ENCODE measurements at regions not wholly inside any gene's neighbourhood (a gene's known extent, or its start where the extent isn't known, plus 50 kb on each side); places are given as distances from the start of the nearest gene placed in this dataset.

DNA sequence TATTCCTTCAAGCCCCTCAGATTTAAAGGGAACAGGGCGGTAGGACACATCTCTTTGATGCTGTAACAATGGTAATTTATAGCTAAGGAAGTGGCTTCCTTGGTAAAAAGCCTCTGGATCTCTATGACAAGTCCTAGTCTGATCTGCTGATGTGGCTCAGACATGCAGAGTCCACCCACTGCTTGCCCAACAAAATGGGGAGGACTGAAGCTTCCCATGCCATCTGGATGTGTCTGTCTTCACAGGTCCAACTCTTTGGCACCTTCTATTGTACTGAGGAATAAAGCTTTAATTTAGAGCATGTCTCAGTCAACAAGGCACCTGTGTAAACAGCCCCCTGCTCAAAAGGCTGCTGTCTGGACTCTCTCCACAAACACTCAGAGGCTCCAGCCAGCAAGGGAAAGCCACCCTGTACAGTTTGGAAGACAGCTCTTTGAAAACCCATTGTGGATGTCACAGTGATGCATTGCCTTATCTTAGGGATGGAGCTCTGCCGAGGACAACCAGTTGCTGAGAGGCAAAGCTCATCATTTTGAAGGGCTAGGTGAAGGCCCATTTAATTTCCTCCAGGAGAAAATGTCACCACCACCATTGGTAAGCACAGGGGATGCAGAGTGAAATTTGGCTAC, 348.6 kb upstream of the GRM7 start:
- no peaks in the 10 kb centered on the region for H3K79me2 ChIP-seq (ENCODE audit: low read length)
- H3K27ac ChIP-seq (ENCODE audit: low read length) = no peak overlapping the region
- no peak for TF ChIP-seq EZH2 (optimal IDR thresholded peaks at IDR 0.05; ENCODE audit: low read depth, low read length)
- TF ChIP-seq, protein P1, sequence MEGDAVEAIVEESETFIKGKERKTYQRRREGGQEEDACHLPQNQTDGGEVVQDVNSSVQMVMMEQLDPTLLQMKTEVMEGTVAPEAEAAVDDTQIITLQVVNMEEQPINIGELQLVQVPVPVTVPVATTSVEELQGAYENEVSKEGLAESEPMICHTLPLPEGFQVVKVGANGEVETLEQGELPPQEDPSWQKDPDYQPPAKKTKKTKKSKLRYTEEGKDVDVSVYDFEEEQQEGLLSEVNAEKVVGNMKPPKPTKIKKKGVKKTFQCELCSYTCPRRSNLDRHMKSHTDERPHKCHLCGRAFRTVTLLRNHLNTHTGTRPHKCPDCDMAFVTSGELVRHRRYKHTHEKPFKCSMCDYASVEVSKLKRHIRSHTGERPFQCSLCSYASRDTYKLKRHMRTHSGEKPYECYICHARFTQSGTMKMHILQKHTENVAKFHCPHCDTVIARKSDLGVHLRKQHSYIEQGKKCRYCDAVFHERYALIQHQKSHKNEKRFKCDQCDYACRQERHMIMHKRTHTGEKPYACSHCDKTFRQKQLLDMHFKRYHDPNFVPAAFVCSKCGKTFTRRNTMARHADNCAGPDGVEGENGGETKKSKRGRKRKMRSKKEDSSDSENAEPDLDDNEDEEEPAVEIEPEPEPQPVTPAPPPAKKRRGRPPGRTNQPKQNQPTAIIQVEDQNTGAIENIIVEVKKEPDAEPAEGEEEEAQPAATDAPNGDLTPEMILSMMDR (IDR thresholded peaks at IDR 0.05; ENCODE audit: low read length) = no peak
- TF ChIP-seq EZH2phosphoT487 (IDR thresholded peaks at IDR 0.05; ENCODE audit: low read length) = no peak

DNA sequence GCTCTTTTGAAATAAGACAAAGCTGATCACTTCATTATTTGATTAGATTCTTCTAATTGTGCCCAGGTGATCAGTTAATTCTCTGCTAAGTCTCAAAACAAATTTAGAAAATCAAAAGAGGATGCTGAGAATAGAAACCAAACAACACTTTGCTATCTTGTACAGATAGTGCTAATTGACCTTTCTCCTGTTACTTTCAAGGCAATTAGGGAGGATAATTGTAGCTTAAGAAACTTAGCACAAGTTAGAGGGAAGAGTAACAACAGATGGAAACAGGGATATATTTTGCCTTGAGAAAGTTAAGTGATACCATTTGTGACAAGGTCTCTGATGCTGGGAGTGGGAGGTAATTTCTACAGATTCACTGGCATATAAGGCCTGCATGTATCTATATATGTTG, 344.8 kb upstream of the GRM7 start:
- TF ChIP-seq, protein P1 (IDR thresholded peaks at IDR 0.05; ENCODE audit: low read length) = no peak
- TF ChIP-seq EZH2phosphoT487 (IDR thresholded peaks at IDR 0.05; ENCODE audit: low read length) (no peak), EZH2 (optimal IDR thresholded peaks at IDR 0.05; ENCODE audit: low read depth, low read length) (no peak)
- Histone ChIP-seq H3K9ac (ENCODE audit: low read length) (no peak overlapping the region), H3K9me2 (replicated peaks; ENCODE audit: insufficient read depth, low read length) (no peaks in the 10 kb centered on the region), H3K27ac (ENCODE audit: low read length) (no peak overlapping the region), H3F3A (ENCODE audit: insufficient read depth, low read length) (no peaks in the 10 kb centered on the region), H3K27me3 (replicated peaks; ENCODE audit: insufficient read depth, low read length) (no peaks in the 10 kb centered on the region), H3K4me2 (ENCODE audit: low read depth, low read length) (no peak overlapping the region), H4K20me1 (ENCODE audit: insufficient read depth, low read length) (no peaks in the 10 kb centered on the region), H2AFZ (ENCODE audit: low read length) (no peak overlapping the region), H3K4me3 (ENCODE audit: low read length) (no peak overlapping the region), H3K36me3 (replicated peaks; ENCODE audit: insufficient read depth, low read length) (no peaks in the 10 kb centered on the region), H3K9me3 (replicated peaks; ENCODE audit: insufficient read depth, low read length) (no peaks in the 10 kb centered on the region), H3K4me1 (ENCODE audit: low read length) (no peaks in the 10 kb centered on the region), H3K79me2 (ENCODE audit: low read length) (no peaks in the 10 kb centered on the region)
- no peak for DNase-seq

More for the DNA sequence above, 348.6 kb upstream of the GRM7 start:
- Histone ChIP-seq H3K9me2 (replicated peaks; ENCODE audit: insufficient read depth, low read length) (no peaks in the 10 kb centered on the region), H3K4me1 (ENCODE audit: low read length) (no peaks in the 10 kb centered on the region), H3K9ac (ENCODE audit: low read length) (no peak overlapping the region), H3K4me2 (ENCODE audit: low read depth, low read length) (no peak overlapping the region), H3F3A (ENCODE audit: insufficient read depth, low read length) (no peaks in the 10 kb centered on the region), H3K36me3 (replicated peaks; ENCODE audit: insufficient read depth, low read length) (no peaks in the 10 kb centered on the region), H3K4me3 (ENCODE audit: low read length) (no peak overlapping the region), H3K9me3 (replicated peaks; ENCODE audit: insufficient read depth, low read length) (no peaks in the 10 kb centered on the region), H2AFZ (ENCODE audit: low read length) (no peak overlapping the region), H4K20me1 (ENCODE audit: insufficient read depth, low read length) (no peaks in the 10 kb centered on the region), H3K27me3 (replicated peaks; ENCODE audit: insufficient read depth, low read length) (no peaks in the 10 kb centered on the region)
- no peak for DNase-seq

DNA sequence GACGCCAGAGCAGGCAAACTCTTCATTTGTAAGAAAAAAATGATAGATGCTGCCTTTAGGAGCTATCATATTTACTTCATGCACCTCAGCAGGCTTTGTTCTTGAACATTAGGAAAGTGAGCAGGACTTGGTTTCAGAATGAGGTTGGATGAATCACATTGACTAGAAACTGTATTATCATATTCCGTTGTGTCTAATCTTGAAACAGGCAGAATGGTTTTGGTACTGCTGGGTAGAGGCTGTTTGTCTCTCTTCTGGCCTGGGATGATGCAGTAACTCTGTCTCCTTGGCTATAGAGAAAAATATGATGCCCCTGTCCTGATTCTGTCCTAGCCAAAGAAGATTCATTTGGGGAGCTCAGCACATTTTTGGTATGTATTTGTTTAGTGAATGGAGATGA, 344.2 kb upstream of the GRM7 start:
- no peaks in the 10 kb centered on the region for H4K20me1 ChIP-seq (ENCODE audit: insufficient read depth, low read length)

More for the DNA sequence above, 344.2 kb upstream of the GRM7 start:
- no peak for DNase-seq
- H3K4me1 ChIP-seq (ENCODE audit: low read length) = no peaks in the 10 kb centered on the region
- no peaks in the 10 kb centered on the region for H3K36me3 ChIP-seq (replicated peaks; ENCODE audit: insufficient read depth, low read length)
- H3K4me3 ChIP-seq (ENCODE audit: low read length) = no peak overlapping the region
- no peaks in the 10 kb centered on the region for H3K79me2 ChIP-seq (ENCODE audit: low read length)
- H3K27me3 ChIP-seq (replicated peaks; ENCODE audit: insufficient read depth, low read length) = no peaks in the 10 kb centered on the region
- H3F3A ChIP-seq (ENCODE audit: insufficient read depth, low read length) = no peaks in the 10 kb centered on the region
- H2AFZ ChIP-seq (ENCODE audit: low read length) = no peak overlapping the region
- no peaks in the 10 kb centered on the region for H3K9me3 ChIP-seq (replicated peaks; ENCODE audit: insufficient read depth, low read length)
- TF ChIP-seq, protein P1 (IDR thresholded peaks at IDR 0.05; ENCODE audit: low read length) = no peak
- TF ChIP-seq EZH2phosphoT487 (IDR thresholded peaks at IDR 0.05; ENCODE audit: low read length) (no peak), EZH2 (optimal IDR thresholded peaks at IDR 0.05; ENCODE audit: low read depth, low read length) (no peak)
- no peaks in the 10 kb centered on the region for H3K9me2 ChIP-seq (replicated peaks; ENCODE audit: insufficient read depth, low read length)
- H3K4me2 ChIP-seq (ENCODE audit: low read depth, low read length) = no peak overlapping the region
- no peak overlapping the region for H3K9ac ChIP-seq (ENCODE audit: low read length)
- H3K27ac ChIP-seq (ENCODE audit: low read length) = no peak overlapping the region
